Sigmoid colon (tissue), 6 donors: ENCODE measurements at regions not wholly inside any gene's neighbourhood (a gene's known extent, or its start where the extent isn't known, plus 50 kb on each side); places are given as distances from the start of the nearest gene placed in this dataset.

Source experiments
- DNase-seq: peaks from one replicate; pipeline ENCODE4 v3.0.0-alpha.2; 2019
- H3K27ac ChIP-seq, 4 donors: fragments of 200-600 bp; sonication (generic); one replicate each; pipeline ENCODE4 v1.5.1; 2016 to 2019; ENCODE audit warnings: mild to moderate bottlenecking in 1 of 4
- H3K27me3 ChIP-seq, 3 donors: fragments of 200-600 bp; sonication (generic); one replicate each; pipeline ENCODE4 v1.5.1; 2019; ENCODE audit warnings: mild to moderate bottlenecking in 1 of 3
- H3K36me3 ChIP-seq, 4 donors: fragments of 200-600 bp; sonication (generic); one replicate each; pipeline ENCODE4 v1.5.1; 2016 to 2019
- H3K4me1 ChIP-seq, 4 donors: fragments of 200-600 bp; sonication (generic); one replicate each; pipeline ENCODE4 v1.5.1; 2017 to 2019
- H3K4me3 ChIP-seq, 4 donors: fragments of 200-600 bp; sonication (generic); one replicate each; pipeline ENCODE4 v1.5.1; 2017 to 2019; ENCODE audit warnings: mild to moderate bottlenecking in 2 of 4, moderate library complexity in 1 of 4
- H3K9me3 ChIP-seq, 4 donors: fragments of 200-600 bp in 3 of 4; sonication (generic) in 3 of 4; one replicate each; pipeline versions ENCODE4 v1.5.1 to v1.6.1; 2013 to 2019
- EP300 ChIP-seq, 4 donors: sonication (generic); formaldehyde crosslinking; IDR thresholded peaks; one replicate each; pipeline ENCODE4 v1.6.1; 2017; ENCODE audit warnings: antibody characterized with exemption in 4 of 4
- POLR2A ChIP-seq, 2 donors: fragments of 450-650 bp; IDR thresholded peaks; one replicate each; pipeline ENCODE4 v1.6.1; 2016; ENCODE audit warnings: antibody characterized with exemption in 2 of 2, mild to moderate bottlenecking in 2 of 2, moderate library complexity in 2 of 2
- POLR2AphosphoS5 ChIP-seq, 4 donors: sonication (generic); formaldehyde crosslinking; IDR thresholded peaks; one replicate each; pipeline ENCODE4 v1.6.1; 2017; ENCODE audit warnings: antibody characterized with exemption in 4 of 4
- WGBS, 2 donors: extraction: QIAGEN DNeasy Blood & Tissue Kit; methylation state at CpG; one replicate each; pipeline ENCODE4 v1.1.7; 2013; 5-methylcytosine and 5-hydroxymethylcytosine counted together
- intact Hi-C: fragments of 100-400 bp; cut with DNase I; formaldehyde crosslinking; loops from one replicate; pipeline ENCODE4 v1.15.1; 2023
- TF ChIP-seq, protein P1 (sequence below), 4 experiments: fragments of 450-650 bp in 3 of 4; fragments of 200-600 bp in 1 of 4; IDR thresholded peaks; one replicate each; pipeline ENCODE4 v1.5.1; 2016 to 2019; ENCODE audit warnings: antibody characterized with exemption in 4 of 4, mild to moderate bottlenecking in 3 of 4, moderate library complexity in 2 of 4
- donor health status: healthy with polysubstance abuse.
- donor health status: healthy.

DNA sequence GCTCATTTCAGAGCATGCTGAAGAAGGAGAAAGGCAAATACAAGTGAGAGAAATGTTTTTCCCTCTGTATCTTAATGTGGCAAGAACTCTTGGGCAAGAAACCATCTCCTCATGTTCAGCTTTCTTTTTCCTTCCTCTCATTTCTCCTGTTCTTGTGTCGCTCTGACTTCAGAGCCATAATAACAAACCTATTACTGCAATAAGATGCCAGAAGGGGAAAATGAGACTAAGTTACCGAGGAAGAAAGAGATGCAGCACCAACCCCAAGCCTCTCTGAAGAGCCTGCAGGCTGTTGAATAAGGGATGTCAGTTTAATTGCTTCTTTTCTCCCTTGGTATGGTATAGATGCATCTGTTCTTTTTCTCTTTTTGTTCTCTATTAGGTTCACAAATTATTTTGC, 170.1 kb upstream of the GLRA1 start:
- WGBS, 2 donors, result 72 to 80% methylated on average over 2 of the region's 2 CpGs
- Histone ChIP-seq H3K27me3 (no peaks in the 10 kb centered on the region), H3K36me3 (no peaks in the 10 kb centered on the region), H3K4me3 (no peak overlapping the region), H3K4me1 (no peaks in the 10 kb centered on the region), H3K9me3 (no peaks in the 10 kb centered on the region), H3K27ac (no peak overlapping the region)
- intact Hi-C loops, result no loop called here
- TF ChIP-seq POLR2AphosphoS5 (IDR thresholded peaks at IDR 0.05) (no peak), POLR2A (IDR thresholded peaks at IDR 0.05) (no peak), EP300 (IDR thresholded peaks at IDR 0.05) (no peak)
- TF ChIP-seq, protein P1, sequence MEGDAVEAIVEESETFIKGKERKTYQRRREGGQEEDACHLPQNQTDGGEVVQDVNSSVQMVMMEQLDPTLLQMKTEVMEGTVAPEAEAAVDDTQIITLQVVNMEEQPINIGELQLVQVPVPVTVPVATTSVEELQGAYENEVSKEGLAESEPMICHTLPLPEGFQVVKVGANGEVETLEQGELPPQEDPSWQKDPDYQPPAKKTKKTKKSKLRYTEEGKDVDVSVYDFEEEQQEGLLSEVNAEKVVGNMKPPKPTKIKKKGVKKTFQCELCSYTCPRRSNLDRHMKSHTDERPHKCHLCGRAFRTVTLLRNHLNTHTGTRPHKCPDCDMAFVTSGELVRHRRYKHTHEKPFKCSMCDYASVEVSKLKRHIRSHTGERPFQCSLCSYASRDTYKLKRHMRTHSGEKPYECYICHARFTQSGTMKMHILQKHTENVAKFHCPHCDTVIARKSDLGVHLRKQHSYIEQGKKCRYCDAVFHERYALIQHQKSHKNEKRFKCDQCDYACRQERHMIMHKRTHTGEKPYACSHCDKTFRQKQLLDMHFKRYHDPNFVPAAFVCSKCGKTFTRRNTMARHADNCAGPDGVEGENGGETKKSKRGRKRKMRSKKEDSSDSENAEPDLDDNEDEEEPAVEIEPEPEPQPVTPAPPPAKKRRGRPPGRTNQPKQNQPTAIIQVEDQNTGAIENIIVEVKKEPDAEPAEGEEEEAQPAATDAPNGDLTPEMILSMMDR (IDR thresholded peaks at IDR 0.05), result no peak
- no peak for DNase-seq

DNA sequence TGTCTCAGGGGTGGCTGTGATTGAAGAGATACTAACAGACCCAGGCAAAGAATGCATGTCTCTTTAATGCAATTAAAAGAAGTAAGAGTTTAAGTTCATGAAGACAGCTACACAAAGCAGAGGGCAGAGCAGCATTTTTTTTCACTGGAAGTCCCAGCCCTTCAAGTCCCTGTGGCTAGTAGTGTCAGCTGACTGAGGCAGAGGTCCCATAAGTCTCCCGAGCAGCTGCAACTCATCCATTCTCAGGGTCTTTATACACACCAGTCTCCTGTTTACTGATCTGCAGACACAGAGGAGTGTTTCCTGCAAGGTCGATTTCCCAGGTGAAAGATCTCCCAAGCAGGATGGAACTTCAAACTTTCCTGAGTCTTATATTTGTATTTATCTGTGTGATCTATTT, 169.4 kb upstream of the GLRA1 start:
- no peak for DNase-seq
- no peaks in the 10 kb centered on the region for H3K36me3 ChIP-seq
- TF ChIP-seq, protein P1 (IDR thresholded peaks at IDR 0.05), result no peak
- TF ChIP-seq EP300 (IDR thresholded peaks at IDR 0.05), result no peak
- no peak for TF ChIP-seq POLR2AphosphoS5 (IDR thresholded peaks at IDR 0.05)
- no peak for TF ChIP-seq POLR2A (IDR thresholded peaks at IDR 0.05)
- H3K9me3 ChIP-seq, result no peaks in the 10 kb centered on the region
- 30 to 34% methylated on average over 2 of the region's 2 CpGs for WGBS, 2 donors
- no peaks in the 10 kb centered on the region for H3K27me3 ChIP-seq
- no peak overlapping the region for H3K4me3 ChIP-seq
- H3K4me1 ChIP-seq, result no peaks in the 10 kb centered on the region
- intact Hi-C loops, result no loop called here
- H3K27ac ChIP-seq, result no peak overlapping the region

DNA sequence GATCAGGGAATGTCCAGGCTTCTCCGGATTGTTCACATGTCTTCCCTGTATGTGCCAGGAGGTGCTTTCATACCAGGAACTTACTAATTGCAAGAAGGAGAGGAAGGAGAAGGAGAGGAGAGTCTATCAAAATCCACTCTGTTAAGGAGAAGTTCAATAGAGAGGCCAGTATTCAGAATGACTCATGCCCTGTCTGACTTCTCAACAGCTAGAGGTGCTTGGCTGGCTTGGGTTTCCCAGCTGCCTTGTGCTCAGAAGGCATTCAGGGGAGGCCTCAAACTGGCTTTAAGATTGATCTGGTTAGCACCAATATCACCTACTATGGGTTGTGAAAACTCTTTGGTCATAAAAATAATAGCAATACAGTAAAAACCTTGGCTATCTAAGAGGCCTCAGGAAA, 167.9 kb upstream of the GLRA1 start:
- no peak for DNase-seq
- Histone ChIP-seq H3K27me3 (no peaks in the 10 kb centered on the region), H3K36me3 (no peaks in the 10 kb centered on the region), H3K4me3 (no peak overlapping the region), H3K4me1 (no peaks in the 10 kb centered on the region), H3K27ac (no peak overlapping the region), H3K9me3 (no peaks in the 10 kb centered on the region)
- TF ChIP-seq, protein P1 (IDR thresholded peaks at IDR 0.05), result no peak
- TF ChIP-seq EP300 (IDR thresholded peaks at IDR 0.05) (no peak), POLR2A (IDR thresholded peaks at IDR 0.05) (no peak), POLR2AphosphoS5 (IDR thresholded peaks at IDR 0.05) (no peak)
- intact Hi-C loops, result no loop called here
- 78 to 83% methylated on average over 1 of the region's 1 CpG for WGBS, 2 donors

DNA sequence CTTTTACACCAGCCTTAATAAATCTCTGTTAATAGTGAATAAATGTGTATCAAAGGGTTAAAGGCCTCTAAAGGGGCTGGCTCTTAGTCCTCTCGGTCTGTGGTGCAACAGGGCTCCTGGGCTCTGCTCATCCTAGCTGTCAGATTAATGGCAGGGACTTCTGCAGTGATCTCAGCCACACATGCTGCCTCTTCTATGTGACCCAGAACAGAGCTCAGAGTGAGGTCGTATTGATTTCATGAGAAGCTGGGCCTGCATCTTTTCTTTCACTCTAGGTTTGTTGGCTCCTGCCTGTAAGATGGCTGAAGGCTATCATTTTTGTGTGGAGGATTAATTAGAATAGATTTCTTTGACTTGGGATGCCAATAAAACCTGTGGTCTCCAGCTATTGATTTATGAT, 165.0 kb upstream of the GLRA1 start:
- 58 to 61% methylated on average over 2 of the region's 2 CpGs for WGBS, 2 donors

DNA sequence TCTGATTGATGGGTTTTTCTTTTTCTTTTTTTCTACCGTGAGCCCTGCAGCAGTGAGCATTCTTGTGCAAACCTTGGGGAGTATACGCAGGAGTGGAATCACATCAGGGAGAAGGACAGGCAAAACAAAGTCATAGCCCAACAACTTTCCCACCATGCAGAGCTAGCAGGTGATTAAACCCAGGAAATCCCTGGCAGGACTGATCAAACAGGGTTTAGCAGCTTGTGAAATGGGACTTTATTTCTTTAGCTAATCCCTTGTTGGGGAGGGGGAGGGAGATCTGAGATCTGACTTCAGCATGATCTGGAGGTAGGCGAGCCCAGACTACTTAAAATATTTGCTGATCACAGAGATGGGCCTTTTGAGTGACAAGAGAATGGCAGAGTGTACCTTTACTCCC, 162.0 kb upstream of the GLRA1 start:
- no peaks in the 10 kb centered on the region for H3K36me3 ChIP-seq
- DNase-seq, result no peak
- no peaks in the 10 kb centered on the region for H3K4me1 ChIP-seq
- H3K9me3 ChIP-seq, result no peaks in the 10 kb centered on the region
- WGBS, 2 donors, result 53 to 56% methylated on average over 3 of the region's 3 CpGs
- TF ChIP-seq EP300 (IDR thresholded peaks at IDR 0.05), result no peak
- no peak for TF ChIP-seq POLR2A (IDR thresholded peaks at IDR 0.05)
- TF ChIP-seq POLR2AphosphoS5 (IDR thresholded peaks at IDR 0.05), result no peak
- TF ChIP-seq, protein P1 (IDR thresholded peaks at IDR 0.05), result no peak
- H3K4me3 ChIP-seq, result no peak overlapping the region
- intact Hi-C loops, result no loop called here
- H3K27me3 ChIP-seq, result no peaks in the 10 kb centered on the region
- H3K27ac ChIP-seq, result no peak overlapping the region

More for the DNA sequence above, 165.0 kb upstream of the GLRA1 start:
- no peaks in the 10 kb centered on the region for H3K27me3 ChIP-seq
- H3K4me3 ChIP-seq, result no peak overlapping the region
- no peak overlapping the region for H3K27ac ChIP-seq
- H3K4me1 ChIP-seq, result no peaks in the 10 kb centered on the region
- TF ChIP-seq, protein P1 (IDR thresholded peaks at IDR 0.05), result no peak
- no peak for DNase-seq
- intact Hi-C loops, result no loop called here
- H3K9me3 ChIP-seq, result no peaks in the 10 kb centered on the region
- no peaks in the 10 kb centered on the region for H3K36me3 ChIP-seq
